ENCODE measurements at regions not wholly inside any gene's neighbourhood (a gene's known extent, or its start where the extent isn't known, plus 50 kb on each side); places are given as distances from the start of the nearest gene placed in this dataset.

DNA sequence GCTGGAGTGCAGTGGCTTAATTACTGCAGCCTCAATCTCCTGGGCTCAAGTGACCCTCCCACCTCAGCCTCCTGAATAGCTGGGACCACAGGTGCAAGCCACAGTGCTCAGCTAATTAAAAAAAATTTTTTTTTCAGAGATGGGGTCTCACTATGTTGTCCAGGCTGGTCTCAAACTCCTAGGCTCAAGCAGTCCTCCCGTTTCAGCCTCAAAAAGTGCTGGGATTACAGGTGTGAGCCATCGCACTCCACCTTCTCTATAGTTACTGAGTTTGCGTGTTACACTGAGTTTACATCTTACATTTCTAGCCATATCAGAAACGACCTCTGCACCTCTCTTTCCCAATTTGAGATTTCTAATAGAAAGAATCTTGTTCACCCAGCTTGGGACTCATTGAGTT, 53.6 kb upstream of the EML4 start:
- Histone ChIP-seq H3K4me3 (ENCODE audit: low read depth in 1 of 3, low read length in 3 of 3) (no peak overlapping the region), H3K9ac (ENCODE audit: low read depth in 1 of 2, low read length in 2 of 2) (peak overlapping the region in 1 of 2 donors; percentile 70), H3K27ac (ENCODE audit: low read depth in 1 of 2, low read length in 2 of 2) (peak overlapping the region; percentile 88 to 89), H3K36me3 (ENCODE audit: control insufficient read depth in 4 of 4, insufficient read depth in 3 of 4, low read depth in 1 of 4, low read length in 3 of 4) (no peaks in the 10 kb centered on the region), H3K4me1 (ENCODE audit: control insufficient read depth in 4 of 4, insufficient read depth in 4 of 4, low read length in 3 of 4) (peaks cover 11 to 30% (median 21%) of the 10 kb centered on the region in 4 donors), H3K27me3 (ENCODE audit: control insufficient read depth in 4 of 4, insufficient read depth in 4 of 4, low read length in 3 of 4) (no peaks in the 10 kb centered on the region), H3K9me3 (ENCODE audit: control insufficient read depth in 4 of 4, low read length in 3 of 4) (no peaks in the 10 kb centered on the region)
- no peak for DNase-seq (ENCODE audit: low spot score)
- 76% methylated on average over 4 of the region's 4 CpGs for WGBS
- TF ChIP-seq HNF4A (conservative IDR thresholded peaks at IDR 0.05) (peak in 1 of 2 donors; percentile 25), RXRA (IDR thresholded peaks at IDR 0.05) (no peak)

DNA sequence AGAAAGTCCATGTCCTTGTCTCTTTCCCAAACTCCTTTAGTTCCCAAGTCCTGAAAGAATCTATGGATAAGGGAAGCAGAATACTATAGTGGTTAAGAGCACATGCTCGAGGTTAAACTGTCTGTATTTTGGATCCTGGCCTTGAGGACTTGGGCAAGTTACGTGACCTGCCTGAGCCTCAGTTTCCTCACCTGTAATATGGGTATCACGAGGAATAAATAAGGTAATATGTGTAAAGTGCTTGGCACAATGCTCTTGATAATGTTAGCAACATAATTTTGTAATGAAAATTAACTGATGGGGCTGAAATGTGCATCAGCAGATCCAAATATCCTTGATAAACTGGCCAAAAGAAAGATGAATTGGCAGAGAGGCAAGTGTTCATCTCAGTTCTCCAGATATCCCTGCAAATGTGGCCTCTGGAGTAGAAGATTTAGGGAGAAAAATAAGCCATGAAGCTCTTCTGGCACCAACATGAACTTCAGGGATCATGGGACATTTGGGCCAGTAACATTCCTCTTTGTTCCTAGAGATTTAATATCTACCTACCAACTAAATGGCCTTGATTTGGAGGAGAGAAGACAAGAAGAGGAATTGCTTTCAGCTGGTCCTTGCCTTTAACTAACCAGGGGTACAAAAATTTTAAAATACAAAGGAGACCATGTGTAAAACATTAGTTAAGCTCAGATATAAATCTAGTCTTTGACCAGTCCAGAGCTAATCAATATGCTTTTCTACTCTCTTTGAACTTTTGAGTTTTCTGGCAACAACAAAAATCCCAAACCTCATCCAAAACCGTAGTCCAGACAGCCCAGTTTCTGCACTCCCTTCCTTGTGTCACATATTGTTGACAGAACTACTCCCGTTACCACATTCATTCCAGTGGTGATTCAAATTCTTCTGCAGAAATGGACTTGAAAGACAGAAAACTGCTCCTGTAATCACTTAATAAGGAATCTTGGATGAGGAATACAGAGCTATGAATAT, 52.7 kb upstream of the EML4 start:
- H3K9ac ChIP-seq (ENCODE audit: low read depth in 1 of 2, low read length in 2 of 2) = peak overlapping the region; percentile 62 to 70
- no peak overlapping the region for H3K4me3 ChIP-seq (ENCODE audit: low read depth in 1 of 3, low read length in 3 of 3)
- 40% methylated on average over 5 of the region's 5 CpGs for WGBS
- H3K4me1 ChIP-seq (ENCODE audit: control insufficient read depth in 4 of 4, insufficient read depth in 4 of 4, low read length in 3 of 4) = peaks cover 11 to 30% (median 20%) of the 10 kb centered on the region in 4 donors
- DNase-seq (ENCODE audit: low spot score) = no peak
- no peaks in the 10 kb centered on the region for H3K27me3 ChIP-seq (ENCODE audit: control insufficient read depth in 4 of 4, insufficient read depth in 4 of 4, low read length in 3 of 4)
- peak in 1 of 2 donors; percentile 26 for TF ChIP-seq EGR1 (IDR thresholded peaks at IDR 0.05; ENCODE audit: low read depth in 2 of 2)
- TF ChIP-seq GABPA (IDR thresholded peaks at IDR 0.05 in 1 of 2, conservative IDR thresholded peaks at IDR 0.05 in 1 of 2) = peak in 1 of 2 donors; percentile 39
- TF ChIP-seq ZBTB33 (IDR thresholded peaks at IDR 0.05) = peak; percentile 91
- peak; percentile 77 for TF ChIP-seq REST (IDR thresholded peaks at IDR 0.05)
- TF ChIP-seq JUND (IDR thresholded peaks at IDR 0.05) = peak in 1 of 2 donors; percentile 90
- TF ChIP-seq, protein P1, sequence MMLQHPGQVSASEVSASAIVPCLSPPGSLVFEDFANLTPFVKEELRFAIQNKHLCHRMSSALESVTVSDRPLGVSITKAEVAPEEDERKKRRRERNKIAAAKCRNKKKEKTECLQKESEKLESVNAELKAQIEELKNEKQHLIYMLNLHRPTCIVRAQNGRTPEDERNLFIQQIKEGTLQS (IDR thresholded peaks at IDR 0.05) = no peak
- no peak for TF ChIP-seq CTCF (IDR thresholded peaks at IDR 0.05; ENCODE audit: low read depth, low read length, missing input control)
- TF ChIP-seq TAF1 (conservative IDR thresholded peaks at IDR 0.05) = peak; percentile 24
- TF ChIP-seq, protein P2, sequence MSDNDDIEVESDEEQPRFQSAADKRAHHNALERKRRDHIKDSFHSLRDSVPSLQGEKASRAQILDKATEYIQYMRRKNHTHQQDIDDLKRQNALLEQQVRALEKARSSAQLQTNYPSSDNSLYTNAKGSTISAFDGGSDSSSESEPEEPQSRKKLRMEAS (IDR thresholded peaks at IDR 0.05) = peak; percentile 17
- TF ChIP-seq HNF4G (IDR thresholded peaks at IDR 0.05) = peak; percentile 50
- peak; percentile 74 for TF ChIP-seq YY1 (IDR thresholded peaks at IDR 0.05)
- TF ChIP-seq FOXA2 (IDR thresholded peaks at IDR 0.05) = peak; percentile 73
- peak; percentile 55 to 66 for TF ChIP-seq RAD21 (IDR thresholded peaks at IDR 0.05)
- TF ChIP-seq HNF4A (conservative IDR thresholded peaks at IDR 0.05) = peak; percentile 89 to 90
- no peak for TF ChIP-seq FOXA1 (IDR thresholded peaks at IDR 0.05)
- peak; percentile 85 for TF ChIP-seq SP1 (IDR thresholded peaks at IDR 0.05)
- TF ChIP-seq NR2F2 (IDR thresholded peaks at IDR 0.05) = no peak
- peak; percentile 70 to 85 for TF ChIP-seq RXRA (IDR thresholded peaks at IDR 0.05)
- H3K36me3 ChIP-seq (ENCODE audit: control insufficient read depth in 4 of 4, insufficient read depth in 3 of 4, low read depth in 1 of 4, low read length in 3 of 4) = no peaks in the 10 kb centered on the region
- H3K27ac ChIP-seq (ENCODE audit: low read depth in 1 of 2, low read length in 2 of 2) = peak overlapping the region; percentile 88 to 89
- H3K9me3 ChIP-seq (ENCODE audit: control insufficient read depth in 4 of 4, low read length in 3 of 4) = no peaks in the 10 kb centered on the region

All from liver (tissue), 8 donors.